Panc1 (cell line): ENCODE measurements at regions not wholly inside any gene's neighbourhood (a gene's known extent, or its start where the extent isn't known, plus 50 kb on each side); places are given as distances from the start of the nearest gene placed in this dataset.

ENCODE experiments used
- ATAC-seq: fragments of 200-7000 bp; cut with Tn5 transposase; 2 replicates; pipeline ENCODE4 v1.9.1; 2020; ENCODE audit warnings: mild to moderate bottlenecking, moderate library complexity
- BruUV-seq: library from RNA; stranded (reverse); fragments of 400-500 nt; replicated peaks from 2 replicates; lab custom pipeline; 2021; lab: Mats Ljungman, UMichigan
- CTCF ChIA-PET: fragments of 300-600 bp; sonication (Branson Sonifier 250); formaldehyde crosslinking; loops from one replicate; lab custom pipeline; 2022; ENCODE audit warnings: antibody characterized with exemption; lab: Charles Lee
- POLR2A ChIA-PET: fragments of 300-600 bp; sonication (Branson Sonifier 250); formaldehyde crosslinking; loops from one replicate; lab custom pipeline; 2022; ENCODE audit warnings: antibody characterized with exemption; lab: Charles Lee
- DNase-seq: peaks from one replicate; pipeline ENCODE4 v3.0.0-alpha.2; 2010; ENCODE audit warnings: low read depth, low spot score
- H3K27ac ChIP-seq: 2 replicates; pipeline ENCODE4 v1.5.1; 2011; ENCODE audit warnings: mild to moderate bottlenecking, low read length, inconsistent platforms
- H3K27me3 ChIP-seq: fragments of 200-500 bp; sonication (Bioruptor generic); 2 replicates; pipeline ENCODE4 v1.6.0; 2014; ENCODE audit warnings: low read length, inconsistent platforms; ENCODE audit not compliant: control insufficient read depth, insufficient read depth
- H3K36me3 ChIP-seq: fragments of 200-500 bp; sonication (Bioruptor generic); 2 replicates; pipeline ENCODE4 v1.5.1; 2014; ENCODE audit warnings: inconsistent platforms, mild to moderate bottlenecking, low read length, moderate library complexity; ENCODE audit not compliant: control insufficient read depth, insufficient read depth
- H3K4me1 ChIP-seq: 2 replicates; pipeline ENCODE4 v1.5.1; 2011; ENCODE audit warnings: inconsistent platforms, mild to moderate bottlenecking, low read length, moderate library complexity; ENCODE audit not compliant: control insufficient read depth, insufficient read depth
- H3K4me3 ChIP-seq, 2 experiments: 2 replicates each; pipeline ENCODE4 v1.5.1; 2011 to 2012; ENCODE audit warnings: low read depth in 2 of 2, low read length in 2 of 2, mild to moderate bottlenecking in 2 of 2, inconsistent platforms in 1 of 2, moderate library complexity in 1 of 2
- H3K9me3 ChIP-seq: fragments of 200-500 bp; sonication (Bioruptor generic); 2 replicates; pipeline ENCODE4 v1.5.1; 2014; ENCODE audit warnings: low read depth, mild to moderate bottlenecking, inconsistent platforms, low read length, moderate library complexity; ENCODE audit not compliant: control insufficient read depth, insufficient read depth
- CTCF ChIP-seq: fragments of 450-650 bp; IDR thresholded peaks from 2 replicates; pipeline ENCODE4 v1.5.1; 2017; ENCODE audit warnings: mild to moderate bottlenecking
- POLR2AphosphoS5 ChIP-seq: IDR thresholded peaks from 2 replicates; pipeline ENCODE4 v1.6.1; 2012; ENCODE audit warnings: mild to moderate bottlenecking, low read depth, low read length, moderate library complexity
- REST ChIP-seq, 2 experiments: IDR thresholded peaks; 2 replicates each; pipeline ENCODE4 v1.6.1; 2011 to 2012; ENCODE audit warnings: low read depth in 2 of 2, control low read depth in 1 of 2, low read length in 1 of 2, mild to moderate bottlenecking in 1 of 2, moderate library complexity in 1 of 2; ENCODE audit not compliant: insufficient read depth in 1 of 2
- SIN3A ChIP-seq: IDR thresholded peaks from 2 replicates; pipeline ENCODE4 v1.6.1; 2012; ENCODE audit warnings: low read depth, mild to moderate bottlenecking, low read length, moderate library complexity, borderline replicate concordance; ENCODE audit not compliant: insufficient read depth
- TCF7L2 ChIP-seq: IDR thresholded peaks from 2 replicates; pipeline ENCODE4 v1.6.1; 2011; ENCODE audit warnings: mild to moderate bottlenecking, low read depth, low read length, inconsistent platforms
- in situ Hi-C: cut with HindIII; loops from 2 replicates; pipeline ENCODE4 v1.10.0; 2016; ENCODE audit warnings: low sequenced_read_pairs, low pct_unique_long_range_greater_than_20kb
- intact Hi-C: fragments of 100-400 bp; cut with micrococcal nuclease; formaldehyde crosslinking; loops from one replicate; pipeline ENCODE4 v1.10.0; 2022; ENCODE audit not compliant: unreplicated experiment

- TF ChIP-seq SIN3A (no peak), TCF7L2 (no peak), CTCF (no peak), POLR2AphosphoS5 (no peak), REST (IDR thresholded peaks at IDR 0.05; ENCODE audit: insufficient read depth in 1 of 2, low read depth in 2 of 2, low read length in 1 of 2) (no peak)
- ChIA-PET CTCF (no interaction called here), POLR2A (no interaction called here)
- Histone ChIP-seq H3K27me3 (no peaks in the 10 kb centered on the region), H3K27ac (no peak overlapping the region), H3K4me1 (no peaks in the 10 kb centered on the region), H3K36me3 (no peaks in the 10 kb centered on the region), H3K9me3 (no peaks in the 10 kb centered on the region), H3K4me3 (no peak overlapping the region)
- no TSS peak for BruUV-seq
- intact Hi-C loops: no loop called here
- ATAC-seq: no peak
- in situ Hi-C loops: no loop called here
- no peak for DNase-seq
These were observed 1138.9 kb upstream of the ADGRB3 start for GRCh38 chr6:67496191-67496590.

- H3K27ac ChIP-seq: no peak overlapping the region
- in situ Hi-C loops: no loop called here
- H3K36me3 ChIP-seq: no peaks in the 10 kb centered on the region
- H3K9me3 ChIP-seq: no peaks in the 10 kb centered on the region
- H3K4me3 ChIP-seq: no peak overlapping the region
- no peak for ATAC-seq
- intact Hi-C loops: no loop called here
- H3K4me1 ChIP-seq: no peaks in the 10 kb centered on the region
- no peaks in the 10 kb centered on the region for H3K27me3 ChIP-seq
- ChIA-PET CTCF (no interaction called here), POLR2A (no interaction called here)
- BruUV-seq: no TSS peak
- no peak for DNase-seq
- no peak for TF ChIP-seq CTCF
- TF ChIP-seq POLR2AphosphoS5: no peak
- TF ChIP-seq SIN3A: no peak
- TF ChIP-seq TCF7L2: no peak
- no peak for TF ChIP-seq REST (IDR thresholded peaks at IDR 0.05; ENCODE audit: insufficient read depth in 1 of 2, low read depth in 2 of 2, low read length in 1 of 2)
These were observed 1141.4 kb upstream of the ADGRB3 start for GRCh38 chr6:67493682-67494081.
